ENCODE measurements at regions not wholly inside any gene's neighbourhood (a gene's known extent, or its start where the extent isn't known, plus 50 kb on each side); places are given as distances from the start of the nearest gene placed in this dataset.
"Not testable (repeated sequence)": the region's sequence is repeated elsewhere in the genome, so short reads cannot be mapped to it uniquely, and the experiment has no call there.

DNA sequence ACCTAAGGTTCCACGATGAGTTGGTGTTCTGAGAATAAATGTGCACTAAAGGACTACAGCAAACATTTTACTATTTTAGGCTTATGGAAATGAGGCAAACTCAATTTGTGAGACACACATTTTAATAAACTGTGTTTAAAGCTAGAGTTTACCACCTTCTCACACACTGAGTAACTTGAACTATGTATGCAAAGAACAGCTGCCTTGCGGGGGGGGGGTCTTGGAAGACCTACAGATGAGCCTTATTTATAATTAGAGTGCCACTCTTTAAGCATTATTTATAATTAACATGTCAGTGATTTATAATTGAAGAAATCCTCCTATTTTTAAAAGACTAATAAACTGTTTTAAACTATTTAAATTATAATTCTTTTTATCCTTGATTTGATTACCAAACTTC is 300.4 kb downstream of the DLEU7 start:
- DNase-seq (ENCODE audit: low read depth): no peak
- H3K4me3 ChIP-seq (ENCODE audit: low read length): no peak overlapping the region
- TF ChIP-seq, protein P1, sequence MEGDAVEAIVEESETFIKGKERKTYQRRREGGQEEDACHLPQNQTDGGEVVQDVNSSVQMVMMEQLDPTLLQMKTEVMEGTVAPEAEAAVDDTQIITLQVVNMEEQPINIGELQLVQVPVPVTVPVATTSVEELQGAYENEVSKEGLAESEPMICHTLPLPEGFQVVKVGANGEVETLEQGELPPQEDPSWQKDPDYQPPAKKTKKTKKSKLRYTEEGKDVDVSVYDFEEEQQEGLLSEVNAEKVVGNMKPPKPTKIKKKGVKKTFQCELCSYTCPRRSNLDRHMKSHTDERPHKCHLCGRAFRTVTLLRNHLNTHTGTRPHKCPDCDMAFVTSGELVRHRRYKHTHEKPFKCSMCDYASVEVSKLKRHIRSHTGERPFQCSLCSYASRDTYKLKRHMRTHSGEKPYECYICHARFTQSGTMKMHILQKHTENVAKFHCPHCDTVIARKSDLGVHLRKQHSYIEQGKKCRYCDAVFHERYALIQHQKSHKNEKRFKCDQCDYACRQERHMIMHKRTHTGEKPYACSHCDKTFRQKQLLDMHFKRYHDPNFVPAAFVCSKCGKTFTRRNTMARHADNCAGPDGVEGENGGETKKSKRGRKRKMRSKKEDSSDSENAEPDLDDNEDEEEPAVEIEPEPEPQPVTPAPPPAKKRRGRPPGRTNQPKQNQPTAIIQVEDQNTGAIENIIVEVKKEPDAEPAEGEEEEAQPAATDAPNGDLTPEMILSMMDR (conservative IDR thresholded peaks at IDR 0.05; ENCODE audit: low read depth, low read length): no peak

DNA sequence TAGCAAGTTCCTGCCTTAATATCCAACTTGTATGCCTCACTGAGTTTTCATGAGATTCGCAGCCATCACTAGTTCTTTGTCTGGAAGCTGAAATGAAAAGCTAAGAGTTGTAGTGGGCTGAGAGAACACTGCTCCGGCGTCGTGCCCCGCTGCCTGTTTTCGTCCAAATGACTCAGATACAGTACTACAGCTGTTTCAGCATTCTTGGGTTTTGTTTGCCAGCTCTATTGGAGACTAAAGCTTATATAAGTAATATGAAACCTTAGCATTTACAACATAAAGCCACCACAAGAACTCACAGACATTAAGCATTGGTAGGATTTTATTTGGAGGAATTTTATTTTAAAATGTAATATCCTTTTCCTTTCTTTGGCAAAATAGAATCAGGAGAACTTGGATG is 299.7 kb downstream of the DLEU7 start:
- peak overlapping the region; percentile 12 for H3K4me3 ChIP-seq (ENCODE audit: low read length)
- TF ChIP-seq, protein P1 (conservative IDR thresholded peaks at IDR 0.05; ENCODE audit: low read depth, low read length): no peak
- peak; percentile 71 for DNase-seq (ENCODE audit: low read depth)

DNA sequence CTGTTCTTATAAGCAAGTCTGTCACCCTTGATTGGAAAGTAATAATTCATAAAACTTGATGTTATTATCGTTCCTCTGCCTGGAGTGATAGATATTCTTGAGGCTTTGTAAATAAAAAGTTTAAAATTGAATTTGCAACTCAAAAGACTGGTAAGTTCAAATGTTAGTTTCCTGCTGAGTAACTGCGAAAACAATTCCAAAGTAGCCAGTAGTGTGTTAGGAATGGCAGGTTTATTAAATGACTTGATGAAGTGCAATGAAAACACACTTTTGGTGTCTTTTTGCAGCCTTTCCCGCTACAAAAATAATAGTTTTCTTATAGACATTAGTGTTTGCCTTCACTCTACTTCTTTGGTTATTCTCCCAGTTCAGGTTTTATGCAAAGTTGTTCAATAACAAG is 299.3 kb downstream of the DLEU7 start:
- TF ChIP-seq, protein P1 (conservative IDR thresholded peaks at IDR 0.05; ENCODE audit: low read depth, low read length): no peak
- no peak for DNase-seq (ENCODE audit: low read depth)
- no peak overlapping the region for H3K4me3 ChIP-seq (ENCODE audit: low read length)

DNA sequence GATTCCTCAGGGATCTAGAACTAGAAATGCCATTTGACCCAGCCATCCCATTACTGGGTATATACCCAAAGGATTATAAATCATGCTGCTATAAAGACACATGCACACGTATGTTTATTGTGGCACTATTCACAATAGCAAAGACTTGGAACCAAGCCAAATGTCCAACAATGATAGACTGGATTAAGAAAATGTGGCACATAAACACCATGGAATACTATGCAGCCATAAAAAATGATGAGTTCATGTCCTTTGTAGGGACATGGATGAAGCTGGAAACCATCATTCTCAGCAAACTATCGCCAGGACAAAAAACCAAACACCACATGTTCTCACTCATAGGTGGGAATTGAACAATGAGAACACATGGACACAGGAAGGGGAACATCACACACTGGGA is 296.3 kb downstream of the DLEU7 start:
- DNase-seq (ENCODE audit: low read depth); H3K4me3 ChIP-seq (ENCODE audit: low read length): not testable (repeated sequence)

DNA sequence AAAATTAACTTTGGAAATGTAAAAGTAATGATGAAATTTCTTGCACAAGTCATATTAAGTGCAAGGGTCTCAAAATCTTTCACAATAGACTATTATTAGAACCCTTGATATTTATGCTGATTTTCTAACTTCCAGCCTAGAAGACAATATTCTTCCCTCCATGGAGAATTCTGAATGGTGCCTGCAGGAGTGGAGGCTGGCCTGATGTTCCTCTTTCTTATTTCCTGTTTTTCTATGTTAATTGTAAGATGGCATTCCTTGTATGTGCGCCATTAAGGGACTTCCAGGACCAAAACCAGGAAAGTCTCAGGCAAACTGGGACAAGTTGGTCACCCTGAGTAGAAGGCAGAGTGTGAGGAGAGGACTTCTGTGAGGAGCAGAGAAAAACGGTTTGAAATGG is 294.9 kb downstream of the DLEU7 start:
- TF ChIP-seq, protein P1 (conservative IDR thresholded peaks at IDR 0.05; ENCODE audit: low read depth, low read length): no peak
- DNase-seq (ENCODE audit: low read depth): no peak

DNA sequence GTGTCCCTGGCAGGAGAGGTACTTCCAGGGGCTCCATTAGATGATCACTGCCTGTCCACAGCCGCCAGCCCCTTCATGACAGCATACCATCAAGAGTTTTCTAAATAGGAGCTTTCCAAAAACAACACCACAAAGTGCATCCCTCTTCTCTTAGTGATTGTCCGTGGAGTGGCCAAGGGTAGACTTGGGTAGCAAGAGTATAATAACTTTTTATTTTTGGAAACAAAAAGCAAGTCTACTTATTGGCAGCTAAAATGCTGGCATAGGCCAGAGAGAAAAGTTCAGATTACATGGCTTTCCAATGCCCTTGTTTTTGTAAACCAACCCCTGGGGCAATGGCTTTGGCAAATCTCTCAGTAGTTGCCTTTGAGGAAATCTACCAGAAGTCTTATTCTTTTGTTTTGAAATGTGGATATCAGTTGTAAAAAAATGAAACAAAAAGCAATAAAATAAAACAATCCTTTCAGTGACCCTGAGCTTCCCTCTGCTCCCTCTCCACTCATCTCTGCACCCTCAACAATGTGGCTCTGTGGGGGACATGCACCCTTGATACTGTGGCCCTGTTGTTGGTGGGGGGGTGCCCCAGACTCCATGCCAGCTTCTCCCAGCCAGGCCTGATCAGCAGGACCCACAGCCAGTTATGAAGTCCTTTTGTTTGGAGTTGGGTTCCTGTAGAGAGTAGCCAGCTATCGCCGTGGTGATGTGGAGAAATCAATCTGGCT is 294.1 kb downstream of the DLEU7 start:
- TF ChIP-seq, protein P1 (conservative IDR thresholded peaks at IDR 0.05; ENCODE audit: low read depth, low read length): no peak
- no peak overlapping the region for H3K4me3 ChIP-seq (ENCODE audit: low read length)
- DNase-seq (ENCODE audit: low read depth): no peak

More for the DNA sequence above, 294.9 kb downstream of the DLEU7 start:
- H3K4me3 ChIP-seq (ENCODE audit: low read length): no peak overlapping the region

DNA sequence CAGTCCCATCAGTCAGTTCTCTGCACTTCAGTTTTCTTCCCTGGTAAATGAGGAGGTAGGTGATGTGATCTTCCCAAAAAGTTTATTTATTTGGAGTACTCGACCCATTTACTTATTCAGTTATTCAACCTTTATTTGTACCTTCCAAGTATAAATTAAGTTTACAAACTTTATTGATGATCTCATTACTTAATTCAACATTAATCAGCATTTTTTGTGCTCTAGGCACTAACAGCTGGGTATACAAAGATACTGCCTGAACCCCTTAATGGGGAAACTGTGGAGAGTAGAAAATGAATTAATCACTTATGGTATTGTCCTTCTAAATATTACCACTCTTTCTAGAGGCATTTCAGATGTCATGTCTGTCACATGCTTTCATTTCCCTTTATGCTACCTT is 293.3 kb downstream of the DLEU7 start:
- no peak for DNase-seq (ENCODE audit: low read depth)
- H3K4me3 ChIP-seq (ENCODE audit: low read length): no peak overlapping the region
- TF ChIP-seq, protein P1 (conservative IDR thresholded peaks at IDR 0.05; ENCODE audit: low read depth, low read length): no peak
